Memory B cell (primary cell): ENCODE measurements at regions not wholly inside any gene's neighbourhood (a gene's known extent, or its start where the extent isn't known, plus 50 kb on each side); places are given as distances from the start of the nearest gene placed in this dataset.

Experiments
- ATAC-seq: fragments of 150-1000 bp; cut with Tn5 transposase; 2 replicates; pipeline ENCODE4 v1.10.0; 2021; ENCODE audit warnings: low read depth, mild to moderate bottlenecking, moderate library complexity
- DNase-seq, 2 donors: peaks; one replicate each; pipeline ENCODE4 v3.0.0; 2022; ENCODE audit warnings: low spot score in 2 of 2
- H3K27ac Mint-ChIP-seq: one replicate; pipeline ENCODE4 v1.8.0; 2022; ENCODE audit warnings: mild to moderate bottlenecking, moderate library complexity, mixed read lengths
- H3K27me3 Mint-ChIP-seq: one replicate; pipeline ENCODE4 v1.8.0; 2022; ENCODE audit warnings: mixed read lengths
- H3K36me3 Mint-ChIP-seq: one replicate; pipeline ENCODE4 v1.8.0; 2022; ENCODE audit warnings: mild to moderate bottlenecking, mixed read lengths
- H3K4me1 Mint-ChIP-seq: one replicate; pipeline ENCODE4 v1.8.0; 2022; ENCODE audit warnings: mixed read lengths
- H3K4me3 Mint-ChIP-seq: one replicate; pipeline ENCODE4 v1.8.0; 2022; ENCODE audit warnings: mild to moderate bottlenecking, moderate library complexity, mixed read lengths
- H3K9me3 Mint-ChIP-seq: one replicate; pipeline ENCODE4 v1.8.0; 2022; ENCODE audit warnings: mixed read lengths

DNA sequence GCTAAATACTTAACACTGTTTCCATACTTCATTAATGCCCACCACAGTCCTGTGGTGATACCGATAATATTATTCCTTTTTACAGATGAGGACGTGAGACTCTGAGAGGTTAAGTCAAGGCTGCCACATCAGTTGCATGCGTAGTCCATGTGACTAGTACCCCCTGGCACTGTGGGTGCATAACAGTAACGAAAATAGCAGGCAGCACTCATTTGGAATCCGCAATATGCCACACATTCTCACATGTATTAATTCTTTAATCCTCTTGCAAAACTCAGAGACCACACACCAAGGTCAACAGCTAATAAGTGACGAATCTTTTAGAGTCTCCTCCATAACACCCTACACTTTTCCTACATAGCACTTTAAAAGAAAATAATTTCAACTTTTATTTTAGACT, 99.5 kb upstream of the HABP2 start:
- Mint-ChIP-seq H3K4me1 (no peaks in the 10 kb centered on the region), H3K4me3 (no peak overlapping the region), H3K27me3 (peaks cover 11% of the 10 kb centered on the region), H3K36me3 (no peaks in the 10 kb centered on the region), H3K27ac (no peak overlapping the region), H3K9me3 (no peaks in the 10 kb centered on the region)
- no peak for DNase-seq
- ATAC-seq: no peak

- Mint-ChIP-seq H3K9me3 (no peaks in the 10 kb centered on the region), H3K36me3 (no peaks in the 10 kb centered on the region), H3K27ac (no peak overlapping the region), H3K27me3 (peaks cover 13% of the 10 kb centered on the region), H3K4me3 (no peak overlapping the region), H3K4me1 (no peaks in the 10 kb centered on the region)
- ATAC-seq (no peak), DNase-seq (no peak)
Observed at GRCh38 chr10:113454341-113455061, 98.4 kb upstream of the HABP2 start.

- H3K9me3 Mint-ChIP-seq: no peaks in the 10 kb centered on the region
- no peak overlapping the region for H3K4me3 Mint-ChIP-seq
- H3K27ac Mint-ChIP-seq: no peak overlapping the region
- ATAC-seq (no peak), DNase-seq (no peak)
- no peaks in the 10 kb centered on the region for H3K36me3 Mint-ChIP-seq
- H3K27me3 Mint-ChIP-seq: peaks cover 14% of the 10 kb centered on the region
- no peaks in the 10 kb centered on the region for H3K4me1 Mint-ChIP-seq
Observed at GRCh38 chr10:113455947-113456346, 96.9 kb upstream of the HABP2 start.

DNA sequence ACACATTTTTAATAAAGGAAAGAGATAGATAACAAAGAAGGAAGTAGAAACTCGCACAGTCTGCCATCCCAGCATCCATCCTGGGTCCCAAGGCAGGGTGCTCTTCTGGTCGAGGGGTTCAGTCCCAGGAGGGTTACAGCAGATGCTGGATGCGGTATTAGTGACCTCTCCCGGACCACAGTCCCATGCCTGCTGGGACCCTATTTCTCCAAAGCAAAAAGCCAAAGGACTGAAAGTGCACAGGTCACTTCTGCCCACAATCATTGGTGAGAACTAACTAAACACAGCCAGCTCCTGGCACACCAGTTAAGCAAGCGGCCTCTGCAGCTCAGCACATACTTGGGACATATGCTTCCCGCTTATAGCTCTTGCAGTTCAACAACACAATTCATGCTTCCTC, 96.1 kb upstream of the HABP2 start:
- no peak overlapping the region for H3K4me3 Mint-ChIP-seq
- ATAC-seq: no peak

GRCh38 chr10:113457408-113457807, 95.4 kb upstream of the HABP2 start:
- H3K4me1 Mint-ChIP-seq: no peaks in the 10 kb centered on the region
- peaks cover 12% of the 10 kb centered on the region for H3K27me3 Mint-ChIP-seq
- no peak overlapping the region for H3K4me3 Mint-ChIP-seq
- ATAC-seq (no peak), DNase-seq (no peak)
- H3K27ac Mint-ChIP-seq: no peak overlapping the region
- H3K36me3 Mint-ChIP-seq: no peaks in the 10 kb centered on the region
- no peaks in the 10 kb centered on the region for H3K9me3 Mint-ChIP-seq

More for the DNA sequence above, 96.1 kb upstream of the HABP2 start:
- Mint-ChIP-seq H3K27me3 (peaks cover 12% of the 10 kb centered on the region), H3K27ac (no peak overlapping the region), H3K36me3 (no peaks in the 10 kb centered on the region), H3K9me3 (no peaks in the 10 kb centered on the region), H3K4me1 (no peaks in the 10 kb centered on the region)
- no peak for DNase-seq

DNA sequence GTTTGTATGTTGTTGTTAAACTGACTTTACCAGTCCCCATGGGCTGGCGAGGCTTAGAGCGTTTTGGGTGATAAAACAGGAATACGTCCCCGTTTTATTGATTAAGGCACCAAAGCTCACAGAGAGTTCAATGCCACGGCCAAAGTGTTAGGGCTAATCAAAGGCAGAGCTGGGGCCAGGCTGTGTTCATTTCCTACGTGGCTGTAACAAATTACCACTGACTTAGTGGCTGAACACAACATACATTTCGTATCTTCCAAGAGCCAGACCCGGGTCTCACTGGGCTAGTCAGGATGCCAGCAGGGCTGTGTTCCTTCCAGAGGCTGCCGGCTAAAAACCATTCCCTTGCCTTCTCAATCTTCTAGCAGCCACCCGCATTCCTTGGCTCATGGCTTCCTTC, 94.4 kb upstream of the HABP2 start:
- H3K36me3 Mint-ChIP-seq: no peaks in the 10 kb centered on the region
- no peaks in the 10 kb centered on the region for H3K9me3 Mint-ChIP-seq
- no peaks in the 10 kb centered on the region for H3K4me1 Mint-ChIP-seq
- no peak overlapping the region for H3K27ac Mint-ChIP-seq
- peaks cover 12% of the 10 kb centered on the region for H3K27me3 Mint-ChIP-seq
- no peak overlapping the region for H3K4me3 Mint-ChIP-seq
- DNase-seq: no peak
- no peak for ATAC-seq

GRCh38 chr10:113458944-113459343, 93.9 kb upstream of the HABP2 start:
- Mint-ChIP-seq H3K27ac (no peak overlapping the region), H3K36me3 (no peaks in the 10 kb centered on the region), H3K4me1 (no peaks in the 10 kb centered on the region), H3K9me3 (no peaks in the 10 kb centered on the region), H3K4me3 (no peak overlapping the region), H3K27me3 (peaks cover 14% of the 10 kb centered on the region)
- DNase-seq (no peak), ATAC-seq (no peak)

DNA sequence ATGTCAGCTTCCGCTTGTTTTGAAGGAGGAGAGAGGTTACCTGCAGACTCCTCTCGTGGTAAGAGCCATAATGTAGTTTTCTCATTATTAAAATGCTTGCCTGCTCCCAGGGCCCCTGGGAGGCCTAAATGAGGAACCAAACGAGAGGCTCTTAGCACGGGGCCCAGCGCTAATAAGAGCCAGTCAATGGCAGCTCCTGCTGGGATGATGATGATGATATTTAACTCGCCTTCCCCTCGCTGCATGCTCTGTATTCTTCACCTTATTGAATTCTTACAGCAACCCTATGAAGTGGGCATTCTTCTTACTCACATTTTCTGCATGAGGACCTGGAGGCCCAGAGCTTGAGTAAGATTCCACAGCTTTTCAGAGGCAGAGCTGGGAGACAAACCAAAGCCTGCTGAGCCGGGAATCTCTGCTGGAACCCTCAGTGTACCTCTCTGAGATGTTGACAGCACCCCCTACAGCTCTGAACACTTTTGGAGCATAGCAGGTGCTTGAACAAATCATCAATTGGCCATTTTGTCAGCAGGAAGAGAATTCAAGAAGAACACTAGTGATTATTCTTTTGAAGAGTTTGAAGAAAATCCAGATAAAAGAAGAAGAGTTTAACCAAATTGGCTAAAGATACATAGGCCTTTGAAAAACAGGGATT, 93.1 kb upstream of the HABP2 start:
- Mint-ChIP-seq H3K36me3 (no peaks in the 10 kb centered on the region), H3K4me3 (no peak overlapping the region), H3K9me3 (no peaks in the 10 kb centered on the region), H3K27me3 (peaks cover 14% of the 10 kb centered on the region), H3K27ac (no peak overlapping the region), H3K4me1 (no peaks in the 10 kb centered on the region)
- ATAC-seq (no peak), DNase-seq (no peak)

- Mint-ChIP-seq H3K4me1 (no peaks in the 10 kb centered on the region), H3K9me3 (no peaks in the 10 kb centered on the region), H3K36me3 (no peaks in the 10 kb centered on the region), H3K4me3 (no peak overlapping the region), H3K27ac (no peak overlapping the region), H3K27me3 (peaks cover 7% of the 10 kb centered on the region)
- ATAC-seq (no peak), DNase-seq (no peak)
Observed at GRCh38 chr10:113463083-113463482, 89.8 kb upstream of the HABP2 start.

DNA sequence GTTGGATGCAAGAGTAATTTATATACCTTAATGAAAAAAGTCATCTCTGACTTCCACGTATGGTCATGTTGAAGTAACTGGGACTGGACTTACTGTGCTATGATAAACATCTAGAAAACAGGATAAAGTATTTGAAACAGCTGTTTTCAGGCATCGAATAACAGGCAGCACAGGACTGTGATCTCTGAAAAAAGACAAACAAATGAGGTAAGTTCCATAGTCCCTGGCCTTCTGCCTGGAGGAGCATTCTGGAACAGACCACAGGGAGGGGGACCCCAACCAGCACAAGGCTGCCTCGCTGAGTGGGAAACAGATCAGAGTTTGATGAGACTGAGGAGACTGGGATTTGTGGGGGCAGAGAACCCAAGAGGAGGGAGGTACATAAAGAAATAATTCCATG, 89.1 kb upstream of the HABP2 start:
- no peaks in the 10 kb centered on the region for H3K36me3 Mint-ChIP-seq
- H3K4me3 Mint-ChIP-seq: no peak overlapping the region
- H3K9me3 Mint-ChIP-seq: no peaks in the 10 kb centered on the region
- no peak overlapping the region for H3K27ac Mint-ChIP-seq
- H3K4me1 Mint-ChIP-seq: no peaks in the 10 kb centered on the region
- peaks cover 4% of the 10 kb centered on the region for H3K27me3 Mint-ChIP-seq
- no peak for DNase-seq
- no peak for ATAC-seq

DNA sequence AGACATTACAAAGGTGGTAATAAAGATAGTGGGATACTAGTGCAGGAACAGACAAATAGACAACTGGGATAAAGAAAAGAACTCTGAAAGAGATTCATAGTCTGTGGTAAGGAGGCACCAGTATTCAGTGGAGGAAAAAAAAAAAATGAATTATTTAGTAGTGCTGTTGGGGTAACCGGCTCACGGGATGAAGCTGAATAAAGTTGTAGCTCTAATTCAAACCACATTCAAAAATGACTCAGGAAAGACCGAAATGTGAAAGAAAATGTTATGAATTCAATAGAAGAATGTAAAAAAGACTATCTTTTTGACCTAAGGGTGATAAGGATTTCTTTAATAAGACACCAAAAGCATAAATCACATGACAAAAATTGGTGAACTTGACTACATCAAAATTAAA, 83.1 kb upstream of the HABP2 start:
- Mint-ChIP-seq H3K9me3 (peaks cover 5% of the 10 kb centered on the region), H3K4me3 (no peak overlapping the region), H3K4me1 (no peaks in the 10 kb centered on the region), H3K27ac (no peak overlapping the region), H3K36me3 (peaks cover 2% of the 10 kb centered on the region), H3K27me3 (peaks cover 6% of the 10 kb centered on the region)
- no peak for DNase-seq
- ATAC-seq: no peak

DNA sequence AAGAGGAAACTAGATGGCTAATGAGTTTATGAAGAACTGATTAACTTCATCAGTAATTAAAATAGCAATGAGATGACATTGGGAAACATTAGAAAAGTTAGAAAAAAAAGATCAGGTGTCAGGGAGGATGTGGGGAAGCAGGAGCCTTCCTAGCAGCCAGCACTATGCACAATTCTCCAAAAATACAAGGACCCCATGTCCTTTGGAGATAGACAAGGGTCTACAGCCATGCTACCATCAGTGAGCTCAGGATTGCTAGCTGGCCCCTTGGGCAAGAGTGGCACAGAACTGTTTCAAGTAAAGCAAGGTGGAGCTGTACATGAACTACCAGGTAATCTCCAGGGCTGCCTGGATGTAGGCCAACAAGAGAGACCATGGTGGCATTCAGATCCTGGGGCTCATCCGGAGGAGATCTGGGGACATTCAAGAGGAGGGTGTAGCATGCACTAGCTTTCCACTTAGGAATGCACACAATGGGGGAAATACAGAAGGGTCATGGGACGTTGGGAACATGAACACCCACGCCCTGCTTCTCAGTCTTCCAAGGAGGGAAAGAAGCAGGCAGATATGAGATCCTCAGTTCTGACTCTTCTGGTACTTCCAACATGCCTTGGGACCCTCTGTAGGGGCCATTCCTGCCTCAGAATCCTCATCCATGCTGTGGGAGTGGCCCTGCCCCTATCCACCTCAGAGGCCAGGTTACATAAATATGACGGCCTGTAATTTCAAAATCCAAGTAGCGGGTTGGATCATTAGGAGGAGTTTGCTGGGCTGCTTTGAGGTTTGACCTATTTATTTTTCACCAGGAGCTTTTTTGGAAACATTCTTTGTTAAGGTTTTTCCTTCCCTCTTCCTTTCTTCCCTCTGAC, 82.2 kb upstream of the HABP2 start:
- H3K36me3 Mint-ChIP-seq: peaks cover 2% of the 10 kb centered on the region
- H3K27ac Mint-ChIP-seq: no peak overlapping the region
- H3K4me3 Mint-ChIP-seq: no peak overlapping the region
- ATAC-seq (no peak), DNase-seq (no peak)
- no peaks in the 10 kb centered on the region for H3K4me1 Mint-ChIP-seq
- H3K9me3 Mint-ChIP-seq: peaks cover 8% of the 10 kb centered on the region
- H3K27me3 Mint-ChIP-seq: peaks cover 9% of the 10 kb centered on the region

DNA sequence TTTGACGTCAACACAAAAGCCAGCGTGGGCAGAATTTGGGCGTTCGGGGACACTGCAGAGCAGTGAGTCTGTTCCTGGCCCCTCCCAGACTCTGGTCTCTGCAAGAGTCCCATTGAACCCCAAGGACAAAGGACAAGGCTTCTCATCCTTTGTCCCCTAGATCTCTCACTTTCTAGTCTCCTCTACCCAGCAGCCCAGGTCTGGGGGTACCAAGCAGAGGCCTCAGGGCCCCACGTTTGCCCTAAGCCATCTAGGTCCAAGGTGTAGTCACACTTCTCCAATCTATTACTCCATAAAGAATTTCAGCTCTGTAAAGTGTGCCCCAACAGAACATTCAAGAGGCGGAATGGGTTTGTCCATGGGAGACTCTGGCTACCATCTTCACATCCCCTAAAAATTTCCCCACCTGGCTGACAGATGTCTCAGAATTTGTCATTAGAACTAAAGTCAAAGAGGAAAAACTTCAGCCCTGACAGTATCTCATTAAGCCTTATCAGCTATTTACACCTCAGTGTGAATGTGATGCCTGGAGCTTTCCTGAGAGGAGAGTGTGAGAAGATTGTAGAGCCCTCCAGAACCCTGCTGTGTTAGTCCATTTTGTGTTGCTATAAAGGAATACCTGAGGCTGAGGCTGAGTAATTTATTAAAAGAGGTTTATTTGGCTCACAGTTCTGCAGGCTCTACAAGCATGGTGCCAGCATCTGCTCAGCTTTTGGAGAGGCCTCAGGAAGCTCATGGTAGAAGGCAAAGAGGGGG, 81.4 kb upstream of the HABP2 start:
- H3K4me3 Mint-ChIP-seq: no peak overlapping the region
- H3K9me3 Mint-ChIP-seq: peaks cover 8% of the 10 kb centered on the region
- ATAC-seq (no peak), DNase-seq (no peak)
- no peak overlapping the region for H3K27ac Mint-ChIP-seq
- H3K4me1 Mint-ChIP-seq: no peaks in the 10 kb centered on the region
- H3K36me3 Mint-ChIP-seq: peaks cover 2% of the 10 kb centered on the region
- H3K27me3 Mint-ChIP-seq: peaks cover 9% of the 10 kb centered on the region

GRCh38 chr10:113473011-113473410, 79.8 kb upstream of the HABP2 start:
- Mint-ChIP-seq H3K9me3 (peaks cover 8% of the 10 kb centered on the region), H3K36me3 (peaks cover 2% of the 10 kb centered on the region), H3K27me3 (peaks cover 9% of the 10 kb centered on the region), H3K4me1 (no peaks in the 10 kb centered on the region), H3K4me3 (no peak overlapping the region), H3K27ac (no peak overlapping the region)
- DNase-seq (no peak), ATAC-seq (no peak)
